ENCODE measurements at regions not wholly inside any gene's neighbourhood (a gene's known extent, or its start where the extent isn't known, plus 50 kb on each side); places are given as distances from the start of the nearest gene placed in this dataset.

- DNase-seq = no peak
Observed at GRCh38 chr13:30359991-30360390, 52.6 kb upstream of the KATNAL1 start.

GRCh38 chr13:30360586-30360985 is 53.2 kb upstream of the KATNAL1 start:
- DNase-seq = no peak

DNA sequence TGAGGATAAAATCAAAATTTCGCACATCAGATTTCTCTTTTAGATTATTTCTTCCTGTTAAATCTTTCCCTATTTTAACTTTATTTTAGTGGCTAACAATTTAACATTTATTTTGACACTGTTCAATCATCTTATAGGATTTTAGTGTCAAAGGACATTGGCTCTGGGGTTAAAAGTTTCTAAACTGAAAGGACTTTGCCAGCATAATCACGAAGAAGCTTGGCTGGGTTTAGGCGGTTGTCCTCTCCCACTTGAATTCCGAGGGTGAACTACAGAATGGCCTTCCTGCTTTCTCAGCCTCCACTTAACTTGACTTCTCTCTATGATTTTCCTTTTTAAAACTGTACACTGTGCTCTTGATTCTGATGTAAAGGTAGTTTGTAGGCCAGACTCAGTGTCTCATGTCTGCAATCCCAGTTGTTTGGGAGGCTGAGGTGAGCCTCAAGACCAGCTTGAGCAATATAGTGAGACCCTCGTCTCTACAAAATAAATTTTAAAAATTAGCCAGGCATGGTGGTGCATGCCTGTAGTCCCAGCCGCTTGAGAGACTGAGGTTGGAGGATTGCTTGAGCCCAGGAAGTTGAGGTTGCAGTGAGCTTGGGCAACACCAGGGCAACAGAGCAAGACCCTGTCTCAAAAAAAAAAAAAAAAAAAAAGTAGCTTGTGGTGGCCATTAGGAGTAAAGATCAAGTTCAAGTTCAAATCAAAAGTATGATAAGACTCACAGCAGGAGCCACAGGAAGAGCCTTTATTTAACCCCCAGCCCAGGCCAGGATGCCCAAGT is 54.8 kb upstream of the KATNAL1 start:
- DNase-seq = no peak

DNA sequence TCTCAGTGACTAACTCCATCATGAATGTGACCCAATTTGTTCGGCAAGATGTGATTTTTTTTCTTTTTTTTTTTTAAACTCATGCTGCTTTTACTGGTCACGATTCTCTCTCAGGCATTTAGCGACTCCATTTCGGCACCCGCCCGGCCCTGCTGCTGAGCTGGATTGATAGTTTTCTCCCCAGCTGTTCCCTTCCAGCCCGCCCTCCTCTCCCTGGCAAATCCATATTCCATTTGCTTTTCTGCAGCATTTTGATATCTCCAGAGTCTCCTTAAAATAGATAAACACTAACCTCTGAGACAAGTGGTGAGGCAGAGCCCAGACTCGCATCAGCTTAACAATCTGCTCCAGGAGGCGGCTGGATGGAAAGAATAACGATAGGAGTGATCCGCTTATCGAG is 55.5 kb upstream of the KATNAL1 start:
- no peak for DNase-seq

DNA sequence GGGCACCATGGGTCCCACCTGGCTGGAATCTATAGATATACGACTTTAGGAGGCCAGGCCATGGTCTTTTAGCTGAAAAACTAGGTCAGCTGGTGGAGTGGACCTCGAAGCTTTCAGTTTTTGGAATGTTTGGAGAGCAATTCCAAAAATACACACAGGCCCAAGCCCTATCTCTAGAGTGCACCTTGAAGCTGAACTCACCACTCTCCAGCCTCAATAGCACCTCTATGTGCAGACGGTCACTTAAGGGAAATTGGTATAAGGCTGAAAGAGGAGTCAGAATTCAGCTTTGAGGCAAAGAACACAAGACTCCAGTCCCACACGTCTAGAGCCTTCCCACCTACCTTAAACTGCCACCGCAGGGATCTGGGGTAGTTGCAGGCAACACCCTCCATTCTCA is 56.4 kb upstream of the KATNAL1 start:
- DNase-seq = no peak

- no peak for DNase-seq
Observed at GRCh38 chr13:30364133-30364532, 56.8 kb upstream of the KATNAL1 start.

DNA sequence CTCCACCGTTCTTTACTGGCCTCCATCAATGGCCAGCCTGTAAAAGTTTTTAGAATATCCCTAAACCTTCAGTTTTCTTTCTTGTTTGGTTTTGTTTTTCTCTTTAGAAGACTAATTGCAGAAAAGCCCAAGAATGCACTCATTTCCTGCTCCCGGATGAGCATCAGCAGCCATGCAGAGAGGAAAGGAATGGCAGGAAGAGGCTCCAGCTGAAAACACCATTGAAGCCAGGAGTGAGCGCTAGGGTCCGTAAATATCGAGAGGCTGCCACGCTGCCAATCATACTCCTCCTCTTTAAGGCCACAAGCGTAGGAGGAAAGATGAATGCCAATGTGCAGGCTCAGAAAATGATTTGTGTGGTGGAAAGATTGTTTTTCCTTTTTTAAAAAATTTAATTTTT is 57.4 kb upstream of the UBE2L5 start:
- DNase-seq = no peak

- DNase-seq = no peak
Observed at GRCh38 chr13:30366088-30366487, 56.2 kb upstream of the UBE2L5 start.

GRCh38 chr13:30367296-30367695 is 55.0 kb upstream of the UBE2L5 start:
- no peak for DNase-seq

DNA sequence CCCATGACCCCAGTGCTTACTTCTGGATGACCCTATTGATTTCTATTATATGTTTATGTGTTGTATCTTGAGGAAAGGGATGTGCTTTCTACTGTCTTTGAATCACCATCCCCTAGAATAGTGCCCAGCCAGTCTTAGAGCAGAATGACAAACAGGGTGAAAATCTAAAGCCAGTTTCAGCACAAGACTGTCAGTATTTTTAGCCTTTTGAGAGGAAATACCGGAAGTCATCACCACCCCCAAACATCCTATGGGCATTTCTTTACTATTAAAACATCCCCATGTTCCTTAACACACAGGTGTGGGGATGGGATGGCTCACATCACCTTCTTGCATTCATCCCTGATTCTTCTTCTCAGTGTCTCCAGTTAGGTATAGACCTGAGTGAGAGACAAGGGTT is 52.1 kb upstream of the UBE2L5 start:
- DNase-seq = no peak

- DNase-seq = no peak
Observed at GRCh38 chr13:30370916-30371521, 51.3 kb upstream of the UBE2L5 start.

GRCh38 chr13:30371649-30372265 is 50.5 kb upstream of the UBE2L5 start:
- peak in 1 of 2 donors; percentile 45 for DNase-seq
